Activated B cell treated with CpG ODN at 0.5 μM for 24 hours (primary cell): ENCODE measurements at regions not wholly inside any gene's neighbourhood (a gene's known extent, or its start where the extent isn't known, plus 50 kb on each side); places are given as distances from the start of the nearest gene placed in this dataset.

Experiments
- ATAC-seq: fragments of 200-7000 bp; cut with Tn5 transposase; one replicate; pipeline ENCODE4 v1.10.0; 2021; ENCODE audit warnings: low read depth, mild to moderate bottlenecking, moderate library complexity
- CTCF ChIA-PET: fragments of 350-600 bp; sonication (Branson Sonifier 250); formaldehyde crosslinking; loops from one replicate; lab custom pipeline; 2021; ENCODE audit warnings: antibody characterized with exemption; lab: Charles Lee
- POLR2A ChIA-PET: fragments of 350-600 bp; sonication (Branson Sonifier 250); formaldehyde crosslinking; loops from one replicate; lab custom pipeline; 2021; ENCODE audit warnings: antibody characterized with exemption; lab: Charles Lee
- DNase-seq: peaks from one replicate; pipeline ENCODE4 v3.0.0; 2022
- H3K27ac Mint-ChIP-seq: one replicate; pipeline ENCODE4 v1.8.0; 2020; ENCODE audit warnings: mixed read lengths
- H3K27me3 Mint-ChIP-seq: one replicate; pipeline ENCODE4 v1.8.0; 2021; ENCODE audit warnings: mixed read lengths
- H3K36me3 Mint-ChIP-seq: one replicate; pipeline ENCODE4 v1.8.0; 2021; ENCODE audit warnings: low read depth, mixed read lengths
- H3K4me1 Mint-ChIP-seq: one replicate; pipeline ENCODE4 v1.8.0; 2021; ENCODE audit warnings: mixed read lengths
- H3K4me3 Mint-ChIP-seq: one replicate; pipeline ENCODE4 v1.8.0; 2020; ENCODE audit warnings: mild to moderate bottlenecking, mixed read lengths
- H3K9me3 Mint-ChIP-seq: one replicate; pipeline ENCODE4 v1.8.0; 2020; ENCODE audit warnings: mixed read lengths
- intact Hi-C: fragments of 100-400 bp; cut with micrococcal nuclease; formaldehyde crosslinking; loops from one replicate; pipeline ENCODE4 v1.15.1; 2024
- TF ChIP-seq, protein P1 (sequence below): fragments of 200-600 bp; IDR thresholded peaks from one replicate; pipeline ENCODE4 v1.8.0; 2022; ENCODE audit warnings: antibody characterized with exemption, mild to moderate bottlenecking

DNA sequence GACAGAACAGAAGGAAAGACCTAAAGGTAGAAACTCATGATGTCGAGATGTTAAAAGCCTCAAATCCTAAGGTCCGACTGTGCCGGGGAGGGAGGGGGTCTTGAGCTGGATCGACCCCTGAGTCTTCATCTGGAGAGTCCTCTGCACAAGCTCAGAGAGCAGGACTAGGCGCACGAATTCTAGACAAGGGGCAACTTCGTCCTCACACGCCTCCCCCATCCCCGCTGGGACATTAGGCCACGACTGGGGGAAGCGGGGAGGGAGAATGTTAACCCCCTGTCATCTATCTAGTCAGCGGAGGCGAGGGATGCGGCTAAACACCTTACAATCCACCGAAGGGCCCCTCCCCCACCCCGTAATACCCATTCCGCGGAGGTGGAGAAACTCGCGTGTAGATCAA is 94.7 kb downstream of the PRKAB2 start:
- intact Hi-C loops: no loop called here
- DNase-seq: no peak
- peaks cover 54% of the 10 kb centered on the region for H3K4me1 Mint-ChIP-seq
- CTCF ChIA-PET: no interaction called here
- H3K36me3 Mint-ChIP-seq: no peaks in the 10 kb centered on the region
- H3K4me3 Mint-ChIP-seq: peak overlapping the region; percentile 37
- ATAC-seq: no peak
- no peak overlapping the region for H3K27ac Mint-ChIP-seq
- H3K9me3 Mint-ChIP-seq: peaks cover 3% of the 10 kb centered on the region
- TF ChIP-seq, protein P1, sequence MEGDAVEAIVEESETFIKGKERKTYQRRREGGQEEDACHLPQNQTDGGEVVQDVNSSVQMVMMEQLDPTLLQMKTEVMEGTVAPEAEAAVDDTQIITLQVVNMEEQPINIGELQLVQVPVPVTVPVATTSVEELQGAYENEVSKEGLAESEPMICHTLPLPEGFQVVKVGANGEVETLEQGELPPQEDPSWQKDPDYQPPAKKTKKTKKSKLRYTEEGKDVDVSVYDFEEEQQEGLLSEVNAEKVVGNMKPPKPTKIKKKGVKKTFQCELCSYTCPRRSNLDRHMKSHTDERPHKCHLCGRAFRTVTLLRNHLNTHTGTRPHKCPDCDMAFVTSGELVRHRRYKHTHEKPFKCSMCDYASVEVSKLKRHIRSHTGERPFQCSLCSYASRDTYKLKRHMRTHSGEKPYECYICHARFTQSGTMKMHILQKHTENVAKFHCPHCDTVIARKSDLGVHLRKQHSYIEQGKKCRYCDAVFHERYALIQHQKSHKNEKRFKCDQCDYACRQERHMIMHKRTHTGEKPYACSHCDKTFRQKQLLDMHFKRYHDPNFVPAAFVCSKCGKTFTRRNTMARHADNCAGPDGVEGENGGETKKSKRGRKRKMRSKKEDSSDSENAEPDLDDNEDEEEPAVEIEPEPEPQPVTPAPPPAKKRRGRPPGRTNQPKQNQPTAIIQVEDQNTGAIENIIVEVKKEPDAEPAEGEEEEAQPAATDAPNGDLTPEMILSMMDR: no peak
- POLR2A ChIA-PET: no interaction called here
- peaks cover 82% of the 10 kb centered on the region for H3K27me3 Mint-ChIP-seq

DNA sequence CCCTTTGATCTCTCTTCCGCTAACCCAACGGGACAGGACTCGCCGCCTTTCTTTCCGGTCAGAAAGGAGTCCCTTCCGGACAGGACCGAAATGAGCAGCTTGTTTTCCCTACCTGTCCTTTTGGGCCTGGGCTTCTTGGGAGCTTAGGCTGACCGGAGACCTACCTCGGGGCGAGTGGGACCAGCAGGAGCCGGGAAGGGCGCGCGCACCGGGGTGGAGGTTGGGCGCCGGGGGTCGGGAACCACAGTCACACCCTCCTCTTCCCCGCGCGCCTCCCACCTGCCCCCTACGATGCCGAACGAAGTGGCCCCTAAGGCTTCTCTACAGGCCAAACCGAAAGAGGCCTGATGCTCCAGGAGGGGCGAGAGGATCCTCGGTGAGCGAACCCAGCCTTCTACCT is 95.2 kb downstream of the PRKAB2 start:
- Mint-ChIP-seq H3K36me3 (no peaks in the 10 kb centered on the region), H3K4me1 (peaks cover 54% of the 10 kb centered on the region), H3K4me3 (no peak overlapping the region), H3K9me3 (no peaks in the 10 kb centered on the region), H3K27me3 (peaks cover 77% of the 10 kb centered on the region), H3K27ac (no peak overlapping the region)
- POLR2A ChIA-PET: no interaction called here
- intact Hi-C loops: no loop called here
- TF ChIP-seq, protein P1: no peak
- DNase-seq: no peak
- CTCF ChIA-PET: no interaction called here
- ATAC-seq: no peak

DNA sequence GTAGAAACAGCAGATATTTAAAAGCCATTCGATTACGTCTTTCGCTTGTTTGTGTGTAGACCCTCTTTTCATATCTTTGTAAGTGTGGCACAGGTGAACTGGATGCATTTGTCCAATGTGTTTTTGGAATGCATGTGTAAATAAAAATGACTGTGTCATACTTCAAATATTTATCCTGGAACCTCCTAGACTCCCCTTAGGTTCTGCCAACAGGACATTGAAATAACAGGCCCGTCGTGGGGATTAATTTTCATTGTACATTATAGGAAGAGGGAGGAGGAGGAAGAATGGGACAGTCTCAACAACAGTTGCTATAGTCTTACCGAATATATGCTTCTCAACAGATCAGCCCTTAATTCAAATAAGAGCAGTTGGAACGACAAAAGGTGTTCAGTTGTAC is 95.8 kb downstream of the PRKAB2 start:
- TF ChIP-seq, protein P1: no peak
- ChIA-PET POLR2A (interaction anchor here (0.7 kb wide), 1 partner anchor 33 kb away, joined by 3 read pairs; no protein-coding TSS in a partner anchor), CTCF (no interaction called here)
- Mint-ChIP-seq H3K4me1 (peaks cover 54% of the 10 kb centered on the region), H3K27ac (no peak overlapping the region), H3K36me3 (no peaks in the 10 kb centered on the region), H3K9me3 (no peaks in the 10 kb centered on the region), H3K4me3 (no peak overlapping the region), H3K27me3 (peaks cover 80% of the 10 kb centered on the region)
- intact Hi-C loops: no loop called here
- no peak for DNase-seq
- ATAC-seq: no peak

DNA sequence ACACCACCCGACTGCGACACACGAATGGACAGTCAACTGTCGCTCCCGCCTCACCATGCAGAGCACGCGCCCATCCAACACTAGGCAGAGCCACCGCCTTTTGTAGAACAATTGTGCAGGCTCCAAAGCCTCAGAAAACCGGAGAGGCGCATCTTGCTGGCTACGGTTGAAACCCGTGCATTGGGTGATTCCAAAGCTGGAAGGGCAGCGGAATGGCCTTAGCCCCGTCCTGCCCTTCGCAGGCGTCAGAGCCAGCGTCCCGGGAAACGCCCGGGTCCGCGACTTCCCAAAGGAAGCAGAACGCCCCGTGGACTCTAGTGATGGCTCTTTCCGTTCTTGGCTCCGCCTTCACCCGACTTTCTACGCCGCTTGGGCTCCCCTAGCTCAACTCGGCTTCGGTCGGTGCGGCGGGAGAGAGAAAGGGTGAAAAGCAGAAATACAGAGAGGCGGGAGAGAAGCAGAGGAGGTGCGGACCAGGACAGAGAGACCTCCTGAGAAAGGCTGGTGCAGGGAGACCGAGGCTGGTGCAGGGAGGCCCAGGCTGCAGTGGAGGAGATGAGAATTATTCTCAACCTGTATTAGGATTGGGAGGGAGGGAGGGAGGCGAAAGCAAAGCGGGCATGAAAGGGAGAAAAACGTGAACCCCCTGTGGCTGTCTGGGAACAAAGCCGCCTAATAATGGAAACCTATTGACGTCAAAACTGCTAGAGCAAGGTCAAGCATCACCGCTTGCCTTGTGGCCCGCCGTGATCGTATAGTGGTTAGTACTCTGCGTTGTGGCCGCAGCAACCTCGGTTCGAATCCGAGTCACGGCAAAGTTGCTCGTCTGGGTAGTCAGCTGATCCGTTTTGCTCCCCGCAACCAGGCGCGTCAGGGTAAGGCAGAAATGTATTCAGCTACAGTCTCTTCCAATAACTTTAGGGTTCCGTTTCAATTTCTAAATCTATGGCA is 99.5 kb downstream of the PRKAB2 start:
- H3K27ac Mint-ChIP-seq: peak overlapping the region; percentile 72
- intact Hi-C loops: no loop called here
- CTCF ChIA-PET: no interaction called here

DNA sequence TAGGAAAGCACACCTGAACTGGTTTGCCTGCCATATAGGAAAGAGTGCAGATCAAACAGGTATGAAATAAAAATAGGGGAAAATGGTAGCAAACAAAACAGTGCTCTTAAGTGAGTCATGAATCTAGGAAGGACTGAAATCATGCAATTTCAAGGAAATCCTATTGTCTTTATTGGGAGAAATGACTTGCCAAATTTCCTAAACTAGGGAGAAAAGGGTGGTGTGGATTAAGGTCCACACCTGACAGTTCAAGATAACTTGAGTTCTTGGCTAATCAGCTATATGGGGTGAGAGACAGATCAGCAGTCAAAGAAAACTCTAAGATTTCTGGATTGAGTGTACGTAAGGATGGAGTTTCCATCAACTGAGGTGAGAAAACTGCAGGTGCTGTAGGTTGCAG is 101.1 kb downstream of the PRKAB2 start:
- no peaks in the 10 kb centered on the region for H3K36me3 Mint-ChIP-seq
- no peak overlapping the region for H3K27ac Mint-ChIP-seq
- no peak overlapping the region for H3K4me3 Mint-ChIP-seq
- intact Hi-C loops: no loop called here
- ATAC-seq (no peak), DNase-seq (no peak)
- CTCF ChIA-PET: interaction anchor here (1.0 kb wide), 1 partner anchor 9 kb away, joined by 3 read pairs; no protein-coding TSS in a partner anchor
- no peaks in the 10 kb centered on the region for H3K9me3 Mint-ChIP-seq
- peaks cover 14% of the 10 kb centered on the region for H3K4me1 Mint-ChIP-seq
- POLR2A ChIA-PET: interaction anchor here (1.0 to 1.2 kb wide), 3 partner anchors 13 to 22 kb away, joined by 3 to 4 read pairs (median 3); no protein-coding TSS in a partner anchor
- TF ChIP-seq, protein P1: no peak
- peaks cover 31% of the 10 kb centered on the region for H3K27me3 Mint-ChIP-seq

More for the DNA sequence above, 99.5 kb downstream of the PRKAB2 start:
- POLR2A ChIA-PET: interaction anchor here (1.6 to 2.0 kb wide), 2 partner anchors 12 to 26 kb away, joined by 6 to 23 read pairs; no protein-coding TSS in a partner anchor
- Mint-ChIP-seq H3K36me3 (no peaks in the 10 kb centered on the region), H3K9me3 (no peaks in the 10 kb centered on the region), H3K4me1 (peaks cover 18% of the 10 kb centered on the region), H3K27me3 (peaks cover 45% of the 10 kb centered on the region), H3K4me3 (peak overlapping the region; percentile 87)
- ATAC-seq (peak; percentile 79), DNase-seq (no peak)
- TF ChIP-seq, protein P1: no peak
